ENCODE measurements at regions not wholly inside any gene's neighbourhood (a gene's known extent, or its start where the extent isn't known, plus 50 kb on each side); places are given as distances from the start of the nearest gene placed in this dataset.
"Not testable (repeated sequence)": the region's sequence is repeated elsewhere in the genome, so short reads cannot be mapped to it uniquely, and the experiment has no call there.

DNA sequence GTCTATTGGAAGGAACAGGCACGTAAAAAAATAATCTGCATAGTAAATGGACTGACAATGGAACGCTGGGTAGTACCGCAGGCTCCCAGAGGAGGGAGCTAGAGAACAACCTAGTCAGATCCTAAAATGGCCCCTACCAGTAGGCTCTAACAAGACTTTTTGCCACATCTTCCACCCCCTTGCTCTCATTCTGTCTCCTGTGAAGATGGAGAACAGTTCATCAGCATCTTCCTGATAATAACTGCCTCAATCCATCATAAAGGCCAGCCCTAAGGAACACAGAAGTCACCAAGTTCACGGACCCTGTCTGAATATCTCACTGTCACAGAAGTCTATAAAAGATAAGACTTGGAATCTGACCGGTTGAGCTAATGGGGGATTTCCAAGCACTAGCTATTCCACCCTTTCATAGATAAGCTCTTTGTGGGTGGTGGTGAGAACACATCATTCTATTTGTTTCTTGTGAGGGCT lies 133.4 kb downstream of the SLC1A3 start:
- peak; percentile 77 to 88 for DNase-seq (ENCODE audit: low spot score in 2 of 2)
- Histone ChIP-seq H3K36me3 (replicated peaks) (no peaks in the 10 kb centered on the region), H3K4me1 (peaks cover 3% of the 10 kb centered on the region; the same call in 1 of the 2 replicates), H3K9me3 (no peaks in the 10 kb centered on the region), H3K27me3 (ENCODE audit: low read depth) (peaks cover 5% of the 10 kb centered on the region; the same call in 1 of the 2 replicates), H3K4me3 (no peak overlapping the region)
- in situ Hi-C loops (cut with MboI; ENCODE audit: low sequenced_read_pairs): loop anchor here (5.0 to 25.0 kb wide), 2 partner anchors 138 to 273 kb away; partner anchors contain the start of gene NIPBL

DNA sequence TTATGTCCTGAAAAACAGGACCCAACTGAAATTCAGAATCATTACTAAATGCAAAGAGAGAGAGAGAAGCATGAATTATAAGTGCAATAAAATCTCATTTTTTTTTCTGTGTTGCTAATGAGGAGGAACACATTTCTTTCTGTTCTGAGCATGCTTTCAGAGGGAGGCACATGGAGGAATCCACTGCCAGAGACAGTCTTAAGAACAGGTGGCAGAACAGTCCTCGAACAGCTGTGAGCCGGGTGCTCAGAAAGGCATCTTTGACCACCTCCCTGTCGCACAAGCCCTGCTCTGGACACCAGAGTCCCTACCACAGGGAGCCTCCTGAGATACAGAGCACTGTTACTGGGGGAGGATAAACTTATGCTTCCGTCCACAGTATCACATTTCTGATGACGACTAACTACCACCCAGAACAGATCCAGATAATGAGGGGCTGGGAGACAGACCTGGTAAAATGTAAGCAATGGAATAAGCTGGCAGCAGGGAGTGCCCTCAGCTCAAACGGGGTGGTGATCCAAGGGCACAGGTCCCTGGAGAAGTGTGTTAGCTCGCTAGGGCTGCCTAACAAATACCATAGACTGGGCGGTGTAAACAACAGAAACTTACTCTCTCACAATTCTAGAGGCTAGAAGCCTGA lies 134.0 kb downstream of the SLC1A3 start:
- in situ Hi-C loops (cut with MboI; ENCODE audit: low sequenced_read_pairs): loop anchor here (25.0 kb wide), 1 partner anchor 272 kb away; no protein-coding TSS in a partner anchor
- Histone ChIP-seq H3K9me3 (no peaks in the 10 kb centered on the region), H3K4me1 (peaks cover 5% of the 10 kb centered on the region), H3K27me3 (ENCODE audit: low read depth) (peaks cover 8% of the 10 kb centered on the region; the same call in 1 of the 2 replicates), H3K36me3 (replicated peaks) (no peaks in the 10 kb centered on the region), H3K4me3 (no peak overlapping the region)
- DNase-seq (ENCODE audit: low spot score in 2 of 2): no peak

DNA sequence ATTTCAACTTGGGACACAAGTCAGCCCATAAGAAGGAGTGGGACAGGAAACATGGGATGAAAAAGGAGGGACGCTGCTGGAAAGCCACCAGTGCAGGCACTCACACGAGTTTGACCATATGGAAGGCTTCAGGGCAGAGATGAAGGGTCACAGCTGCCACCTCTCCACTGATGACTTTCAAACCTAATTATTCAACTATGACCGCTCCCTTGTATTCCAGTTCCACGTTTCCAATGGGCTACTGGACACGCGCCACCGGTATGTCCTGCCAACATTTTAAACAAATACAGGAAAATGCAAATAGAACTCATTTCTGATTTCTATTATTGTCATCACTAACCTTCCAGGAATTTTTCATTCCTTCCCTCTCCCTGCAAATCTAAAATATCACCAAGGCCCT lies 134.7 kb downstream of the SLC1A3 start:
- DNase-seq (ENCODE audit: low spot score in 2 of 2): no peak
- in situ Hi-C loops (cut with MboI; ENCODE audit: low sequenced_read_pairs): loop anchor here (25.0 kb wide), 1 partner anchor 271 kb away; no protein-coding TSS in a partner anchor
- Histone ChIP-seq H3K4me3 (no peak overlapping the region), H3K36me3 (replicated peaks) (no peaks in the 10 kb centered on the region), H3K9me3 (no peaks in the 10 kb centered on the region), H3K27me3 (ENCODE audit: low read depth) (peaks cover 10% of the 10 kb centered on the region; the same call in 1 of the 2 replicates), H3K4me1 (peaks cover 10% of the 10 kb centered on the region)

- peak; percentile 78 to 85 for DNase-seq (ENCODE audit: low spot score in 2 of 2)
- no peaks in the 10 kb centered on the region for H3K9me3 ChIP-seq
- peaks cover 10% of the 10 kb centered on the region for H3K4me1 ChIP-seq
- peaks cover 6% of the 10 kb centered on the region; the same call in 1 of the 2 replicates for H3K27me3 ChIP-seq (ENCODE audit: low read depth)
- H3K36me3 ChIP-seq (replicated peaks): no peaks in the 10 kb centered on the region
- in situ Hi-C loops (cut with MboI; ENCODE audit: low sequenced_read_pairs): loop anchor here (25.0 kb wide), 1 partner anchor 268 kb away; no protein-coding TSS in a partner anchor
- peak overlapping the region; percentile 37 for H3K4me3 ChIP-seq
Measured at GRCh38 chr5:36743891-36744772, 132.4 kb upstream of the NIPBL start.

DNA sequence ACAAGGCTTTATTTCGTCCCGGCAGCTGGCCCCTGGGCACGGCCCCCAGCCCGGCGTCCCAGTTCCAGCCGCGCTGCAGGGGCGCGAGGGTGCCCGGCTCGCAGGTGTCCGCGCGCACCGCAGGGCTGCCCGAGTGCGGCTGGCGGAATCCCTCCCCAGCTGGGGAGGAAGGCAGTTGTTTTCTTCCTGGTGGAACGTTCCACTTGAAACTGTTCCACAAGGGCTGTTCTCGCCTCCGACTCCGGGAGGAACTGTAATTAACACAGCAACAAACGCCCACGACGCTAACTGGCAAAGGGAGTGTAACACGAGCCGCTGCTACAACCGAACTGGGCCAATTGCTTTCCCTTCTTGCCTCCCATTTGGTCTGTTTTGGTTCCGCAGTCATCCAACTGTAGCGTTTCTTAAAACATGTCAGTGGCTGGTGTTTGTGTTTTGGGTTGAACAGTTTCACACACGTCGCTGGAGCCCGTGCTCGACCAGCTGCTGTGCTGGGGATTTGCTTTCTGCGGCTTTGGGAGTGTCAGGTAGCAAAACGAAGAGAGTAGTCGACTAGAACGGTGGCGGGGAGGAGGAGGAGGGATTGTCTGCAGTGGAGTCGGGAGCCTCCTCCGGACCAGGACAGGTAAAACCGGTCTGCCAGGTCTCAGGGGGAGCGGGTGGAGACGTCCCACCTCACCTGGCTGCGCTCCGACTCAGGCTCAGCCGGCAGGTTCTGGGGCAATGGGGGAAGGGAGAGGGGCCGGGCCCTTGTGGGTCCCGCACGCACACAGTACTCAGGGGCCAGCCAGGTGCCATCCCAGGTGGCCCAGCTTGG lies 131.6 kb upstream of the NIPBL start:
- H3K9me3 ChIP-seq: no peaks in the 10 kb centered on the region
- H3K36me3 ChIP-seq (replicated peaks): no peaks in the 10 kb centered on the region
- in situ Hi-C loops (cut with MboI; ENCODE audit: low sequenced_read_pairs): loop anchor here (25.0 kb wide), 1 partner anchor 267 kb away; no protein-coding TSS in a partner anchor
- H3K4me3 ChIP-seq: peak overlapping the region; percentile 37
- peak; percentile 27 to 44 for DNase-seq (ENCODE audit: low spot score in 2 of 2)
- peaks cover 10% of the 10 kb centered on the region for H3K4me1 ChIP-seq
- peaks cover 6% of the 10 kb centered on the region; the same call in 1 of the 2 replicates for H3K27me3 ChIP-seq (ENCODE audit: low read depth)

GRCh38 chr5:36747794-36748193 lies 128.8 kb upstream of the NIPBL start:
- not testable (repeated sequence) for H3K4me3 ChIP-seq; H3K9me3 ChIP-seq; H3K36me3 ChIP-seq (replicated peaks); H3K27me3 ChIP-seq (ENCODE audit: low read depth); DNase-seq (ENCODE audit: low spot score in 2 of 2)
- in situ Hi-C loops (cut with MboI; ENCODE audit: low sequenced_read_pairs): loop anchor here (25.0 kb wide), 1 partner anchor 265 kb away; no protein-coding TSS in a partner anchor
- peaks cover 10% of the 10 kb centered on the region for H3K4me1 ChIP-seq

- no peak for DNase-seq (ENCODE audit: low spot score in 2 of 2)
- Histone ChIP-seq H3K36me3 (replicated peaks) (no peaks in the 10 kb centered on the region), H3K27me3 (ENCODE audit: low read depth) (no peaks in the 10 kb centered on the region; the same call in none of the 2 replicates), H3K4me3 (no peak overlapping the region), H3K4me1 (no peaks in the 10 kb centered on the region), H3K9me3 (no peaks in the 10 kb centered on the region)
- in situ Hi-C loops (cut with MboI; ENCODE audit: low sequenced_read_pairs): no loop called here
Measured at GRCh38 chr5:36751886-36752285, 124.7 kb upstream of the NIPBL start.

DNA sequence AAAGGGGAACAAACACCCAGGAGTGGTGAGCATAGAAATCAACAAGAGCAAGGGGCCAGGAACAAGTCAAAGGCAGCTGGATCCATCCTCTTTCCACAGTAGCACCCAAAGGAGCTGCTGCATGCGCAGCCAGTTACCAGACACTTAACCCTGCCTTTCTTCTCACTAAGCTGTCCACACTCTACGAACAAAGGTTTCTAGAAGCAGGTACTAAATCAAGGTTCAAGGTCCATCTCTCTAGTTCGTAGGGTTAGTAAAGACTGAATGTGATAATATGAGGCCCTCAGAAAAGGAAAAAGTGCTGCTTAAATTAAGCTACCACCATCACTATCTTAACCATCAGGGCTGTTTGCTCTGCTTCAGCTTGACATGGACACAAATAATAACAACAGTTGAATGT lies 121.2 kb upstream of the NIPBL start:
- no peaks in the 10 kb centered on the region for H3K4me1 ChIP-seq
- no peaks in the 10 kb centered on the region for H3K36me3 ChIP-seq (replicated peaks)
- DNase-seq (ENCODE audit: low spot score in 2 of 2): no peak
- no peak overlapping the region for H3K4me3 ChIP-seq
- H3K27me3 ChIP-seq (ENCODE audit: low read depth): peaks cover 4% of the 10 kb centered on the region
- in situ Hi-C loops (cut with MboI; ENCODE audit: low sequenced_read_pairs): no loop called here
- H3K9me3 ChIP-seq: no peaks in the 10 kb centered on the region

DNA sequence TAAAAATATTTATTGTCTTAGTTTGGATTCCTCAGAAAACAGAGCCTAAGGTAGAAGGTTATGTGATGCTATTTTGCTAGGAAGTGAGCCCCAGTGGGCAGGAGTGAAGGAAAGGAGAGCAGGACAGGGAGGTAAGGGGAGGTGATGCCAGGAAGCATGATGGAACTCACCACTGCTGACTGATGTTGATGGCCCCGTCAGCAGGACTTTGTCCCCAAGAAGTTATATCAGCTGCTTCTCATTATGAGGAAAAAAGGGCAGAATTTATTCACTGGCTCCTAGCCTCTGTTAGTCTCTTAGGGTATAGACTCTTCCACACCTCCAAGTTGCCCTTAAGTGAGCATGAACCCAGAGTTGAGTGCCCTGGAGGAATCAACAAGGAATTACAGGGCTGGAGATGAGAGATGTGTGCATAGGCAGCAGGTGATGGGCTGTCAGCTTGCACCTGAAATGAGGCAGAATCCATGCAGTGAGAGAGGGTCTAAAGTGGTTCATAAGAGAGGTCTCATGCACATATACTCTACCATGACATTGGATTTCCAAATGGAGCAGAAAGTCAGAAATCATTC lies 120.6 kb upstream of the NIPBL start:
- Histone ChIP-seq H3K4me3 (no peak overlapping the region), H3K36me3 (replicated peaks) (no peaks in the 10 kb centered on the region), H3K9me3 (no peaks in the 10 kb centered on the region), H3K27me3 (ENCODE audit: low read depth) (peaks cover 4% of the 10 kb centered on the region), H3K4me1 (no peaks in the 10 kb centered on the region)
- in situ Hi-C loops (cut with MboI; ENCODE audit: low sequenced_read_pairs): no loop called here
- no peak for DNase-seq (ENCODE audit: low spot score in 2 of 2)

GRCh38 chr5:36756848-36757247 lies 119.7 kb upstream of the NIPBL start:
- H3K36me3 ChIP-seq (replicated peaks): no peaks in the 10 kb centered on the region
- H3K4me1 ChIP-seq: no peaks in the 10 kb centered on the region
- H3K9me3 ChIP-seq: no peaks in the 10 kb centered on the region
- peaks cover 4% of the 10 kb centered on the region for H3K27me3 ChIP-seq (ENCODE audit: low read depth)
- no peak overlapping the region for H3K4me3 ChIP-seq
- DNase-seq (ENCODE audit: low spot score in 2 of 2): no peak
- in situ Hi-C loops (cut with MboI; ENCODE audit: low sequenced_read_pairs): no loop called here

GRCh38 chr5:36759117-36759516 lies 117.5 kb upstream of the NIPBL start:
- H3K36me3 ChIP-seq (replicated peaks): no peaks in the 10 kb centered on the region
- in situ Hi-C loops (cut with MboI; ENCODE audit: low sequenced_read_pairs): no loop called here
- peaks cover 4% of the 10 kb centered on the region for H3K27me3 ChIP-seq (ENCODE audit: low read depth)
- no peaks in the 10 kb centered on the region for H3K9me3 ChIP-seq
- no peak for DNase-seq (ENCODE audit: low spot score in 2 of 2)
- H3K4me3 ChIP-seq: no peak overlapping the region
- H3K4me1 ChIP-seq: no peaks in the 10 kb centered on the region

GRCh38 chr5:36763454-36763853 lies 113.1 kb upstream of the NIPBL start:
- Histone ChIP-seq H3K4me1 (no peaks in the 10 kb centered on the region), H3K9me3 (no peaks in the 10 kb centered on the region), H3K4me3 (no peak overlapping the region), H3K27me3 (ENCODE audit: low read depth) (peaks cover 4% of the 10 kb centered on the region; the same call in 1 of the 2 replicates), H3K36me3 (replicated peaks) (no peaks in the 10 kb centered on the region)
- no peak for DNase-seq (ENCODE audit: low spot score in 2 of 2)
- in situ Hi-C loops (cut with MboI; ENCODE audit: low sequenced_read_pairs): no loop called here

- DNase-seq (ENCODE audit: low spot score in 2 of 2): no peak
- H3K4me1 ChIP-seq: no peaks in the 10 kb centered on the region
- in situ Hi-C loops (cut with MboI; ENCODE audit: low sequenced_read_pairs): no loop called here
Measured at GRCh38 chr5:36765876-36766275, 110.7 kb upstream of the NIPBL start.

More at GRCh38 chr5:36765876-36766275, 110.7 kb upstream of the NIPBL start:
- Histone ChIP-seq H3K4me3 (no peak overlapping the region), H3K36me3 (replicated peaks) (no peaks in the 10 kb centered on the region), H3K9me3 (no peaks in the 10 kb centered on the region), H3K27me3 (ENCODE audit: low read depth) (no peaks in the 10 kb centered on the region; the same call in 1 of the 2 replicates)
